SK-N-SH (cell line): ENCODE measurements at regions not wholly inside any gene's neighbourhood (a gene's known extent, or its start where the extent isn't known, plus 50 kb on each side); places are given as distances from the start of the nearest gene placed in this dataset.

ENCODE experiments used
- CTCF ChIA-PET: fragments of 300-600, 350-600 bp; formaldehyde crosslinking; extraction: SDS; loops from one replicate; lab custom pipeline; 2021; lab: Yijun Ruan, JAX
- POLR2A ChIA-PET: fragments of 350-600 bp; sonication (Branson Sonifier 250); formaldehyde crosslinking; extraction: SDS; loops from one replicate; lab custom pipeline; 2020; ENCODE audit warnings: antibody characterized with exemption, inconsistent platforms; lab: Yijun Ruan, JAX
- DNase-seq: peaks from one replicate; pipeline ENCODE4 v3.0.0; 2012
- H2AFZ ChIP-seq: fragments of 200-600 bp; sonication (generic); 2 replicates; pipeline ENCODE4 v1.8.1; 2016; ENCODE audit warnings: antibody characterized with exemption, mild to moderate bottlenecking, low read depth
- H3F3A ChIP-seq: fragments of 200-600 bp; sonication (generic); replicated peaks from 2 replicates; pipeline ENCODE3; 2016; ENCODE audit warnings: antibody characterized with exemption, mild to moderate bottlenecking; ENCODE audit not compliant: insufficient read depth
- H3K27ac ChIP-seq, 2 experiments: fragments of 200-500 bp in 1 of 2; fragments of 200-600 bp in 1 of 2; sonication (Bioruptor generic) in 1 of 2; sonication (generic), shearing (Covaris generic) in 1 of 2; 2 replicates each; pipeline versions ENCODE4 v1.5.1 to v1.6.1; 2014 to 2016; ENCODE audit warnings: low read depth in 2 of 2, inconsistent platforms in 1 of 2, low read length in 1 of 2, mild to moderate bottlenecking in 1 of 2, mixed read lengths in 1 of 2
- H3K27me3 ChIP-seq: fragments of 200-600 bp; sonication (generic), shearing (Covaris generic); 2 replicates; pipeline ENCODE4 v1.6.1; 2016; ENCODE audit warnings: mixed run types; ENCODE audit not compliant: insufficient read depth
- H3K36me3 ChIP-seq, 2 experiments: fragments of 200-500 bp in 1 of 2; fragments of 200-600 bp in 1 of 2; sonication (Bioruptor generic) in 1 of 2; sonication (generic) in 1 of 2; replicated peaks in 1 of 2; 2 replicates each; pipeline versions ENCODE3 to v1.5.1; 2014 to 2016; ENCODE audit warnings: low read length in 1 of 2, mild to moderate bottlenecking in 1 of 2; ENCODE audit not compliant: insufficient read depth in 2 of 2, control insufficient read depth in 1 of 2
- H3K4me1 ChIP-seq, 2 experiments: fragments of 200-500 bp in 1 of 2; fragments of 200-600 bp in 1 of 2; sonication (Bioruptor generic) in 1 of 2; sonication (generic), shearing (Covaris generic) in 1 of 2; 2 replicates each; pipeline versions ENCODE4 v1.5.1 to v1.6.1; 2014 to 2016; ENCODE audit warnings: low read depth in 1 of 2, low read length in 1 of 2, mixed run types in 1 of 2; ENCODE audit not compliant: insufficient read depth in 2 of 2, control insufficient read depth in 1 of 2
- H3K4me2 ChIP-seq: fragments of 200-600 bp; sonication (generic), shearing (Covaris generic); 2 replicates; pipeline ENCODE4 v1.6.1; 2017; ENCODE audit warnings: mixed run types
- H3K4me3 ChIP-seq, 2 experiments: fragments of 200-500 bp in 1 of 2; fragments of 200-600 bp in 1 of 2; sonication (Bioruptor generic) in 1 of 2; sonication (generic), shearing (Covaris generic) in 1 of 2; 2 replicates each; pipeline versions ENCODE4 v1.5.1 to v1.8.1; 2014 to 2016; ENCODE audit warnings: low read depth in 2 of 2, inconsistent platforms in 1 of 2, low read length in 1 of 2, mild to moderate bottlenecking in 1 of 2, mixed read lengths in 1 of 2, moderate library complexity in 1 of 2
- H3K79me2 ChIP-seq: fragments of 200-600 bp; sonication (generic); 2 replicates; pipeline ENCODE4 v1.8.1; 2017; ENCODE audit warnings: mild to moderate bottlenecking; ENCODE audit not compliant: insufficient read depth
- H3K9ac ChIP-seq: fragments of 200-600 bp; sonication (generic); 2 replicates; pipeline ENCODE4 v1.6.1; 2017; ENCODE audit warnings: mixed run types
- H3K9me2 ChIP-seq: fragments of 200-600 bp; sonication (generic); 2 replicates; pipeline ENCODE4 v1.6.1; 2017; ENCODE audit warnings: mixed run types
- H3K9me3 ChIP-seq: fragments of 200-600 bp; sonication (generic); 2 replicates; pipeline ENCODE4 v1.6.1; 2017; ENCODE audit warnings: mixed run types, mild to moderate bottlenecking, moderate library complexity
- H4K20me1 ChIP-seq: fragments of 200-600 bp; sonication (generic); 2 replicates; pipeline ENCODE4 v1.6.1; 2017; ENCODE audit warnings: mild to moderate bottlenecking, mixed run types; ENCODE audit not compliant: insufficient read depth
- CHD2 ChIP-seq: fragments of 150-350 bp; IDR thresholded peaks from 2 replicates; pipeline ENCODE4 v1.6.1; 2018; ENCODE audit warnings: low read length; ENCODE audit not compliant: partially characterized antibody
- FOSL2 ChIP-seq: IDR thresholded peaks from 2 replicates; pipeline ENCODE4 v1.4.0; 2012; ENCODE audit warnings: low read depth, mild to moderate bottlenecking, moderate library complexity, borderline replicate concordance
- FOXJ3 ChIP-seq: sonication (generic); formaldehyde crosslinking; IDR thresholded peaks from 2 replicates; pipeline ENCODE4 v1.5.1; 2020; ENCODE audit warnings: mild to moderate bottlenecking, missing genetic modification reagents
- GABPA ChIP-seq: IDR thresholded peaks from 2 replicates; pipeline ENCODE4 v1.4.0; 2012; ENCODE audit warnings: low read depth, mild to moderate bottlenecking
- NRF1 ChIP-seq: IDR thresholded peaks from 2 replicates; pipeline ENCODE4 v1.6.1; 2012; ENCODE audit warnings: low read depth, mild to moderate bottlenecking, low read length
- RFX5 ChIP-seq: IDR thresholded peaks from 2 replicates; pipeline ENCODE4 v1.6.1; 2012; ENCODE audit warnings: mild to moderate bottlenecking, improper control_type of control experiment, low read length
- RXRA ChIP-seq: IDR thresholded peaks from 2 replicates; pipeline ENCODE4 v1.4.0; 2012; ENCODE audit warnings: low read depth, mild to moderate bottlenecking, borderline replicate concordance
- SIN3A ChIP-seq: IDR thresholded peaks from 2 replicates; pipeline ENCODE4 v1.6.1; 2012; ENCODE audit warnings: low read depth, mild to moderate bottlenecking, low read length, moderate library complexity, borderline replicate concordance
- TAF1 ChIP-seq: IDR thresholded peaks from 2 replicates; pipeline ENCODE4 v1.6.1; 2012; ENCODE audit warnings: low read depth, mild to moderate bottlenecking, low read length, moderate library complexity, borderline replicate concordance
- TCF12 ChIP-seq: IDR thresholded peaks from 2 replicates; pipeline ENCODE4 v1.4.0; 2012
- TEAD4 ChIP-seq: IDR thresholded peaks from 2 replicates; pipeline ENCODE4 v1.4.0; 2012; ENCODE audit warnings: mild to moderate bottlenecking, borderline replicate concordance; ENCODE audit not compliant: insufficient read depth
- WGBS: methylation state at CpG from one replicate; pipeline ENCODE4 v1.1.6; 2017; ENCODE audit warnings: low lambda C conversion rate; 5-methylcytosine and 5-hydroxymethylcytosine counted together
- TF ChIP-seq, protein P1 (sequence below): IDR thresholded peaks from 2 replicates; pipeline ENCODE4 v1.4.0; 2012; ENCODE audit warnings: low read depth, borderline replicate concordance
- TF ChIP-seq, protein P2 (sequence below): IDR thresholded peaks from 2 replicates; pipeline ENCODE4 v1.4.0; 2012; ENCODE audit warnings: low read depth
- TF ChIP-seq, protein P3 (sequence below): fragments of 200-600 bp; sonication (generic); IDR thresholded peaks from 2 replicates; pipeline ENCODE4 v1.6.1; 2017; ENCODE audit warnings: antibody characterized with exemption, mild to moderate bottlenecking, moderate library complexity
- TF ChIP-seq, protein P4 (sequence below): fragments of 150-350 bp; IDR thresholded peaks from 2 replicates; pipeline ENCODE4 v1.6.1; 2016; ENCODE audit warnings: mild to moderate bottlenecking, low read depth, low read length
- TF ChIP-seq, protein P5 (sequence below): IDR thresholded peaks from 2 replicates; pipeline ENCODE4 v1.4.0; 2012; ENCODE audit warnings: low read depth, borderline replicate concordance

DNA sequence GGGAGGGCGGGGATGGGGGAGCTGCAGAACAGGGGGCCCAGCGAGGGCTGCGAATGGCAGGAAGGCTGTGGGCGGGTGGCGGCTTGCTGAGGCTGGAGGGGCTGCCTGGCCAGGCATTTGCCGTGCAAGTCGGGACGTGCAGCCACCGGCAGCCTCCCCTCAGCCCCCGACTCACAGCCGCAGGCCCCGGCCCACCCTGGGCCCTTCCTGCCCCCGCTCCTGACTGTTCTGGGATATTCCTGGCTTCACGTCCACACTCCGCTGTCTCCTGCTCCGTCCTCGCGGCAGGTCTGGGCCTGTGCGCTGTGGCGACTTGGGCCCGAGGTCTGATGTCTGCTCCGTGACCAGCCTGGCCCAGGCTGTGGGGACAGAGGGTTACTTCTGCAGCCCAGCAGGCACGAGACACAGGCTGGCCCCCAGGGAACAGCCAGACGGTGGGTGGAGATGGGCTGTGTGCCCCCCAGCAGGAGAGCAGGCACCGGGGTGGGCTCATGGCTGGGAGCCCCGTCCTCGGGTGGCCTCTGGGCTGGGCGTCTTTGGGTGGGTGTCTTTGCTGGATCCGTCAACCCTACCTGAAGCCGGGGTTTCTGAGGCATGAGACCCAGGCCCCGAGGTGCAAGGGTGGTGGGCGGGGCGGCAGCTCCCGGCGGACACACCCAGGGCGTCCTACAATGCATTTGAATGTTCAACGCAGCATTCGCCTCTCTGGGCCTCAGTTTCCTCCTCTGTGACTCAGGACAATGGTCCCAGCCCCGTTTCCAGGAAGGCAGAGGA is 86.5 kb downstream of the FOXL3 start (continued):
- TF ChIP-seq, protein P1, sequence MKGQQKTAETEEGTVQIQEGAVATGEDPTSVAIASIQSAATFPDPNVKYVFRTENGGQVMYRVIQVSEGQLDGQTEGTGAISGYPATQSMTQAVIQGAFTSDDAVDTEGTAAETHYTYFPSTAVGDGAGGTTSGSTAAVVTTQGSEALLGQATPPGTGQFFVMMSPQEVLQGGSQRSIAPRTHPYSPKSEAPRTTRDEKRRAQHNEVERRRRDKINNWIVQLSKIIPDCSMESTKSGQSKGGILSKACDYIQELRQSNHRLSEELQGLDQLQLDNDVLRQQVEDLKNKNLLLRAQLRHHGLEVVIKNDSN, result no peak
- TF ChIP-seq CHD2 (no peak), SIN3A (no peak)
- TF ChIP-seq, protein P2, sequence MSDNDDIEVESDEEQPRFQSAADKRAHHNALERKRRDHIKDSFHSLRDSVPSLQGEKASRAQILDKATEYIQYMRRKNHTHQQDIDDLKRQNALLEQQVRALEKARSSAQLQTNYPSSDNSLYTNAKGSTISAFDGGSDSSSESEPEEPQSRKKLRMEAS, result no peak

DNA sequence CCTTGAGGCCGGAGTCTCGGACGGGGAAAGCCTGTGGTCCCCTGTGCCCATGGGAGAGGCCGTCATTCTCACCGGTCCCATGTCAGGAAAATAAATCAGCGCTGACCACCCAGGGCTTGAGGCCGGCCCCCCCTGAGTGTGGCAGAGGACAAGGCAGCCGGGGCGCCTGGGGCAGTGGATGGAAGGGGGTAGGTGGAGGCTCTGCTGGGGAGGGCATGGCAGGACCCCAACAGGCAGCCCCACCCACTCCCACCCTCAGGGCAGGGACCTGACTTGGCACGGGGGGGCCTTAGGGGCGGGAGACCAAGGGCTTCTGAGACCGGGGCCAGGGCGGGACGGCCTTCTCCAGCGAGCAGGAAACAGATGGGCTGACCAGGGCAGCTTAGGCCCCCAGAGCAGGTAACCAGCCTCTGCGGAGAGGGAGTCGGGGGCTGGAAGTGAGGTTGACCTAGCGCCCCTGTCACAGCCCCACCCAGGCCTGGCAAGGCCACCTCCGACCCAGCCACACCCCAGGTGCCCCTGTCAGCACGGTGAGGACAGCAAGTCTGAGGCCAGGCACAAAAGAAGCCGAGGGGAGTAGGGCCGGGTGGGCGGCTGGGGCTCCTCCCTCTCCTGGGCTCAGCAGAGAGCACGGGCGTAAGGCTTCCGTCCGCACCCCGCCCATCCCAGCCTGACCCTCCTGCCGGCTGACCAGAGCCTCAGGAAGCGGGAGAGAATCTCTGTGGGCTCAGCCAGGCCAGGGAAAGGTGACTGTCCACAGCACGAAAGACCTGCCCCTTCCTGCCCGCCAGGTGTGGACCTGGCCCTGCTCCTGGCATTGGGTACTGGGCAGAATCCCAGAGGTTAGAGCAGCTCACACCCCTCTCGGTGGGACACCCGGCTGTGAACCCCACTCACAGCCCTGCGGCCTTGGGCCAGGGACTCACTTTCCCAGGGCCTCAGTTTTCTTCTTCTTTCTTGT is 87.4 kb downstream of the FOXL3 start:
- CTCF ChIA-PET, result no interaction called here
- 68% methylated on average over 19 of the region's 35 CpGs for WGBS

More for the DNA sequence above, 87.4 kb downstream of the FOXL3 start:
- Histone ChIP-seq H3K9me2 (no peaks in the 10 kb centered on the region), H3K4me2 (no peak overlapping the region), H3K9me3 (no peaks in the 10 kb centered on the region), H3K27ac (no peak overlapping the region), H3K9ac (no peak overlapping the region), H3K36me3 (no peaks in the 10 kb centered on the region), H2AFZ (no peak overlapping the region), H3F3A (no peaks in the 10 kb centered on the region), H3K79me2 (no peaks in the 10 kb centered on the region), H3K27me3 (peaks cover 8% of the 10 kb centered on the region; the same call in 1 of the 2 replicates), H3K4me3 (no peak overlapping the region), H3K4me1 (no peaks in the 10 kb centered on the region), H4K20me1 (no peaks in the 10 kb centered on the region)
- POLR2A ChIA-PET, result no interaction called here
- TF ChIP-seq GABPA (no peak), CHD2 (no peak), NRF1 (no peak), FOSL2 (no peak), RFX5 (no peak), RXRA (no peak), TEAD4 (no peak), TAF1 (no peak), FOXJ3 (CRISPR knock-in tag) (no peak), TCF12 (no peak)
- TF ChIP-seq, protein P2, result no peak
- TF ChIP-seq, protein P1, result no peak
- TF ChIP-seq, protein P3, sequence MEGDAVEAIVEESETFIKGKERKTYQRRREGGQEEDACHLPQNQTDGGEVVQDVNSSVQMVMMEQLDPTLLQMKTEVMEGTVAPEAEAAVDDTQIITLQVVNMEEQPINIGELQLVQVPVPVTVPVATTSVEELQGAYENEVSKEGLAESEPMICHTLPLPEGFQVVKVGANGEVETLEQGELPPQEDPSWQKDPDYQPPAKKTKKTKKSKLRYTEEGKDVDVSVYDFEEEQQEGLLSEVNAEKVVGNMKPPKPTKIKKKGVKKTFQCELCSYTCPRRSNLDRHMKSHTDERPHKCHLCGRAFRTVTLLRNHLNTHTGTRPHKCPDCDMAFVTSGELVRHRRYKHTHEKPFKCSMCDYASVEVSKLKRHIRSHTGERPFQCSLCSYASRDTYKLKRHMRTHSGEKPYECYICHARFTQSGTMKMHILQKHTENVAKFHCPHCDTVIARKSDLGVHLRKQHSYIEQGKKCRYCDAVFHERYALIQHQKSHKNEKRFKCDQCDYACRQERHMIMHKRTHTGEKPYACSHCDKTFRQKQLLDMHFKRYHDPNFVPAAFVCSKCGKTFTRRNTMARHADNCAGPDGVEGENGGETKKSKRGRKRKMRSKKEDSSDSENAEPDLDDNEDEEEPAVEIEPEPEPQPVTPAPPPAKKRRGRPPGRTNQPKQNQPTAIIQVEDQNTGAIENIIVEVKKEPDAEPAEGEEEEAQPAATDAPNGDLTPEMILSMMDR, result no peak
- TF ChIP-seq, protein P4, sequence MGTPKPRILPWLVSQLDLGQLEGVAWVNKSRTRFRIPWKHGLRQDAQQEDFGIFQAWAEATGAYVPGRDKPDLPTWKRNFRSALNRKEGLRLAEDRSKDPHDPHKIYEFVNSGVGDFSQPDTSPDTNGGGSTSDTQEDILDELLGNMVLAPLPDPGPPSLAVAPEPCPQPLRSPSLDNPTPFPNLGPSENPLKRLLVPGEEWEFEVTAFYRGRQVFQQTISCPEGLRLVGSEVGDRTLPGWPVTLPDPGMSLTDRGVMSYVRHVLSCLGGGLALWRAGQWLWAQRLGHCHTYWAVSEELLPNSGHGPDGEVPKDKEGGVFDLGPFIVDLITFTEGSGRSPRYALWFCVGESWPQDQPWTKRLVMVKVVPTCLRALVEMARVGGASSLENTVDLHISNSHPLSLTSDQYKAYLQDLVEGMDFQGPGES, result no peak
- TF ChIP-seq, protein P5, sequence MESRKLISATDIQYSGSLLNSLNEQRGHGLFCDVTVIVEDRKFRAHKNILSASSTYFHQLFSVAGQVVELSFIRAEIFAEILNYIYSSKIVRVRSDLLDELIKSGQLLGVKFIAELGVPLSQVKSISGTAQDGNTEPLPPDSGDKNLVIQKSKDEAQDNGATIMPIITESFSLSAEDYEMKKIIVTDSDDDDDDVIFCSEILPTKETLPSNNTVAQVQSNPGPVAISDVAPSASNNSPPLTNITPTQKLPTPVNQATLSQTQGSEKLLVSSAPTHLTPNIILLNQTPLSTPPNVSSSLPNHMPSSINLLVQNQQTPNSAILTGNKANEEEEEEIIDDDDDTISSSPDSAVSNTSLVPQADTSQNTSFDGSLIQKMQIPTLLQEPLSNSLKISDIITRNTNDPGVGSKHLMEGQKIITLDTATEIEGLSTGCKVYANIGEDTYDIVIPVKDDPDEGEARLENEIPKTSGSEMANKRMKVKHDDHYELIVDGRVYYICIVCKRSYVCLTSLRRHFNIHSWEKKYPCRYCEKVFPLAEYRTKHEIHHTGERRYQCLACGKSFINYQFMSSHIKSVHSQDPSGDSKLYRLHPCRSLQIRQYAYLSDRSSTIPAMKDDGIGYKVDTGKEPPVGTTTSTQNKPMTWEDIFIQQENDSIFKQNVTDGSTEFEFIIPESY, result no peak
- DNase-seq, result peak; percentile 35
